ENCODE measurements at regions not wholly inside any gene's neighbourhood (a gene's known extent, or its start where the extent isn't known, plus 50 kb on each side); places are given as distances from the start of the nearest gene placed in this dataset.
"Not testable (repeated sequence)": the region's sequence is repeated elsewhere in the genome, so short reads cannot be mapped to it uniquely, and the experiment has no call there.

DNA sequence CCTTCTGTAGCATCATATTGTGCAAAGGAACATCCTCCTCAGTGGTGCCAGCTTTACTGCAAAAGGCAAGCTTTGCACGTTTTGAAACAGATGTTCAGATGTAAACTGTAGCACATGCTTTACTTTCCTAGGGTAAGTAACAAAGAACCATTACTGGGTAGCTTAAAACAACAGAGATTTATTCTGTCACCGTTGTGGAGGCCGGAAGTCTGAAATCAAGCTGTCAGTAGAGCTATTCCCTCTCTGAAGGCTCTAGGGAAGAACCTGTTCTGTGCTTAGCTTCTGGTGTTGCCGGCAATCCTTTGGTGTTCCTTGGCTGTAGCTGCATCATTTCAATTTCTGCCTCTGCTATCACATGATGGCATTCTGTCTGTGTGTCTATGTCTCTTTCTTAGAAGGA is 50.6 kb upstream of the ARL17B start:
- H3K4me1 Mint-ChIP-seq (ENCODE audit: low read depth); H3K4me3 Mint-ChIP-seq; ATAC-seq; H3K27me3 Mint-ChIP-seq (ENCODE audit: low read depth); DNase-seq; H3K36me3 Mint-ChIP-seq (ENCODE audit: insufficient read depth); H3K9me3 Mint-ChIP-seq: not testable (repeated sequence)

GRCh38 chr17:46411172-46411852 is 49.7 kb upstream of the ARL17B start:
- not testable (repeated sequence) for H3K36me3 Mint-ChIP-seq (ENCODE audit: insufficient read depth)
- peak; percentile 96 for ATAC-seq

More at GRCh38 chr17:46411172-46411852, 49.7 kb upstream of the ARL17B start:
- DNase-seq; H3K4me3 Mint-ChIP-seq; H3K4me1 Mint-ChIP-seq (ENCODE audit: low read depth); H3K27me3 Mint-ChIP-seq (ENCODE audit: low read depth); H3K9me3 Mint-ChIP-seq: not testable (repeated sequence)

All from activated T-cell treated with anti-CD3 and anti-CD28 coated beads, Interleukin-2, amount 50 U/mL, for 4 hours (primary cell).